HG03378 (cell line): ENCODE measurements at regions not wholly inside any gene's neighbourhood (a gene's known extent, or its start where the extent isn't known, plus 50 kb on each side); places are given as distances from the start of the nearest gene placed in this dataset.

Experiments
- ATAC-seq: cut with Tn5 transposase; IDR thresholded peaks from one replicate; pipeline ENCODE4 v1.9.1; 2021; ENCODE audit warnings: mild to moderate bottlenecking, moderate library complexity; ENCODE audit not compliant: unreplicated experiment

GRCh38 chr6:145318952-145319351 lies 416.4 kb downstream of the EPM2A start:
- ATAC-seq, result no peak

- ATAC-seq, result no peak
These were observed 415.7 kb downstream of the EPM2A start for GRCh38 chr6:145319605-145320004.

- ATAC-seq, result no peak
These were observed 411.7 kb downstream of the EPM2A start for GRCh38 chr6:145323646-145324045.

- no peak for ATAC-seq
These were observed 407.7 kb downstream of the EPM2A start for GRCh38 chr6:145327586-145327985.

- ATAC-seq, result no peak
These were observed 406.1 kb downstream of the EPM2A start for GRCh38 chr6:145329257-145329656.

GRCh38 chr6:145331066-145331465 lies 404.3 kb downstream of the EPM2A start:
- ATAC-seq, result no peak

- no peak for ATAC-seq
These were observed 403.3 kb downstream of the EPM2A start for GRCh38 chr6:145332011-145332410.

GRCh38 chr6:145336119-145336518 lies 399.2 kb downstream of the EPM2A start:
- ATAC-seq, result no peak

- ATAC-seq, result no peak
These were observed 396.2 kb downstream of the EPM2A start for GRCh38 chr6:145339089-145339488.

GRCh38 chr6:145340256-145340655 lies 395.1 kb downstream of the EPM2A start:
- ATAC-seq, result no peak

- no peak for ATAC-seq
These were observed 390.2 kb downstream of the EPM2A start for GRCh38 chr6:145345094-145345493.

GRCh38 chr6:145347216-145347615 lies 388.1 kb downstream of the EPM2A start:
- ATAC-seq, result no peak

GRCh38 chr6:145349950-145350510 lies 385.3 kb downstream of the EPM2A start:
- peak; percentile 94 for ATAC-seq

GRCh38 chr6:145350928-145351327 lies 384.4 kb downstream of the EPM2A start:
- ATAC-seq, result no peak

- no peak for ATAC-seq
These were observed 382.8 kb downstream of the EPM2A start for GRCh38 chr6:145352382-145353080.

- ATAC-seq, result no peak
These were observed 374.5 kb downstream of the EPM2A start for GRCh38 chr6:145360865-145361264.

- no peak for ATAC-seq
These were observed 368.2 kb downstream of the EPM2A start for GRCh38 chr6:145367149-145367548.

- ATAC-seq, result no peak
These were observed 367.2 kb downstream of the EPM2A start for GRCh38 chr6:145368075-145368474.

- no peak for ATAC-seq
These were observed 364.8 kb downstream of the EPM2A start for GRCh38 chr6:145370559-145370958.

GRCh38 chr6:145372671-145373151 lies 362.6 kb downstream of the EPM2A start:
- peak; percentile 97 for ATAC-seq

- no peak for ATAC-seq
These were observed 361.5 kb downstream of the EPM2A start for GRCh38 chr6:145373826-145374225.

GRCh38 chr6:145374570-145374969 lies 360.8 kb downstream of the EPM2A start:
- ATAC-seq, result no peak

- no peak for ATAC-seq
These were observed 359.8 kb downstream of the EPM2A start for GRCh38 chr6:145375502-145375901.
